COLO829 (cell line): ENCODE measurements at regions not wholly inside any gene's neighbourhood (a gene's known extent, or its start where the extent isn't known, plus 50 kb on each side); places are given as distances from the start of the nearest gene placed in this dataset.

Source experiments
- DNase-seq: peaks from one replicate; pipeline ENCODE4 v3.0.0; 2012; ENCODE audit warnings: low spot score

GRCh38 chr3:73296859-73297258, 235.4 kb downstream of the EBLN2 start:
- DNase-seq, result no peak

DNA sequence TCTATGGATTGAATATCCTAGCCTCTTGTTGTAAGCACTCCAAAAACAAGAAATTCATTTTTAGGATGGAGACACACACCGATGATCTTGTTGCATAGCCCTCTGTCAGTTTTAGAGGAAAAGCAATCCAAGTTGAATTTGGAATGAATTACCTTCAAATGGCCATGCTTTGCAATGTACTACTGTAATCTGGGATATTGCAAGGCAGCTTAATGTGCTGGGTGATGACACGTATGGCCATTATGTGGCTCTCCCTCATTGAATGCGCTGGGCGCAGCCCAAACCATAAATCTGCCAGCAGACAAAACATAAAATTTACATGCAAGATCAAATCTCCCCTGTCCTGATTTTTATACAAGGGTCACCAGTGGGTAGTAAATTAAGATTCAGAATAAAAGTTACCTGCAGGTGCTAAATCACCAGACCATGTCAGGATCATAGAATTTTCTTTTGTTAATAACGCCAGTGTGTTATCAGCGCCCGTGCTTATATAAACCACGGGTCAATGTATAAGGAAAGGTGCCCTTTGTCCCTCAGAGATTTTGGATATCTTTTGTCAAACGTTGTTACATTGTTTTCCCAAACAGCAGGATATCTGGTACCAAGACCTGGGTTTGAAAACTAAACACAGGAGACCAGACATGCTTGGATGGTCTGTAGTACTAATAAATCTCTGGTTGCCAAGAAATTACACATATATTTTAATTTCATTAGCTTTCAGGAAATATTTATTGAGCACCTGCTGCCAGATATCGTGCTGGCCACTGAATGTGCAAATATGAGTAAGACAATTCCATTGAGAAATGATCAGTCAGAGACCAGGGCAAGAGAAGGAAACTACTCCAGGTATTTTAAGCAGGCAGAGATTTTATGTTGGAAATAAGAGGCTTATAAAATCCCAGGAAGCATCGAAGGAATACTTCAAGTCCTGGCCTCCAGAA, 237.1 kb downstream of the EBLN2 start:
- no peak for DNase-seq

GRCh38 chr3:73299184-73299691, 237.8 kb downstream of the EBLN2 start:
- DNase-seq, result no peak

DNA sequence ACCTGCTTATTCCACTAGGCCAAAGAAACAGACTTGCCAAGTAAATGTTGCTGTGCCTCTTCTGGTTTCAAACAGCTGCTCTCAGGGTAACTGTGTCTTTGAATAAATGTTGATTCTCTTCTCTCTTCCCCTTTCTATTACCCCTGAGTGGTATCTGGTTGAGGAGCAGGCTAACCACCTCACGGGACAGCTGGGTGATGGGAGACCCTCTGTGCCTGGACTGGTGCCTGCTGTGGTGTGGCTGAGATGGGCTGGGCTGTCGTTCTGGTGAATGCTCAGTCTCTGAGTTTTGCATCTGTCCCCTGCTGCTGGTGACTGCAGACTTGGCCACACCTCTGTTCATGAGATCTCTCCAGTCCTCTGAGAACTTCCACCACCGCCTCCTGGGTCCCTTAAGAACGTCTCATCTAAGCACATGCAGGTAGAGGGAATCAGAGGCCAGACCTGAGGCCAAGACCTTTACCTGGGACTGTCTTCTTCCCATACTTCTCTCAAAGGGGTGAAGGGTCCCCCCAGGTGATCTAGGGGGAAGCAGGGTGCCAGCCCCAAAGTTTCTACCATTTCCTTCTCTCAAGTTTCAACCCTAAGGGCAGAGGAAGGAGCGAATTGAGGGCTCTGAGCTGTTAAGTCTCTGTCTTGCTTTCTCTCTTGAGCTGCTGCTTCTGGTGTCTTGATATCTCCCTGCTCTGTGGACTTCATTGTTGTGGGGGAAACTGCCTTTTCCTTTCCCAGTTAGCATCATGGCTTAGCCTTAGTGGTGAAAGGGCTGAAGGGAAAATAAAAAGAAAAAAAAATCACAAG, 252.9 kb downstream of the EBLN2 start:
- DNase-seq, result no peak

GRCh38 chr3:73315706-73316105, 254.2 kb downstream of the EBLN2 start:
- no peak for DNase-seq

GRCh38 chr3:73319179-73319769, 257.8 kb downstream of the EBLN2 start:
- DNase-seq, result no peak

DNA sequence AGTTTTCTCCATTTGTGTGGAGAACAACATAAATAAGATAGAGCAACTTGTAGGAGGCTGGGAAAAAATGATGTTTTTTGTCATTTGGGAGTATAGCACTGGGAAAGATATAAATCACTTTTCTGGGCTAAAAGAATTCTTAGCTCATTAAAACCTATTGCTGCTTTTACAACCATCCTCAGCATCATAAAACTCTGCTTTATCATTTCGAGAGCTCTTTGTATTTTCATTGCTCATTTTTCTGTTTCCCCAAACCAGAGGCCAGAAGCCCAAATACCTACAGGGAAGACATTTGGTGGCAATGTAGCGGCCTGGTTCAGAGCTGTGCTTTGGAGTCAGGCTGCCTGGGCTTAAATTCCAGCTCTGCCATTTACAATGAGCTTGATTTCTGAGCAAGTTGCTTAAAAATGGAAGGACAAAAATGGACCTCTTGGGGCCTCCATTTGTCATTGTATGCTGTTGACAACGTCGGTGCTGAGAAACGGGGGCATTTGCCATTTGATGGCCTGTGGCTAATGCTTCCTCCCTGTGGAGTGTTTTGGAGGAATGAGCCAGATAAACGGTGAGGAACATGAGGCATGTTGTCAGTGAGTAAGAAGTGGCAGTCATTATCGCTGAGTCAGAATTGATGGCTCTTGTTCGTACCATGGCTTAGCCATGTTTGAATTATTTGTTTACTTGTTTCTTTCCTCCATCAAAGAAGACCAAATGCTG, 260.0 kb downstream of the EBLN2 start:
- no peak for DNase-seq

- no peak for DNase-seq
These were observed 263.0 kb downstream of the EBLN2 start for GRCh38 chr3:73324203-73325155.

DNA sequence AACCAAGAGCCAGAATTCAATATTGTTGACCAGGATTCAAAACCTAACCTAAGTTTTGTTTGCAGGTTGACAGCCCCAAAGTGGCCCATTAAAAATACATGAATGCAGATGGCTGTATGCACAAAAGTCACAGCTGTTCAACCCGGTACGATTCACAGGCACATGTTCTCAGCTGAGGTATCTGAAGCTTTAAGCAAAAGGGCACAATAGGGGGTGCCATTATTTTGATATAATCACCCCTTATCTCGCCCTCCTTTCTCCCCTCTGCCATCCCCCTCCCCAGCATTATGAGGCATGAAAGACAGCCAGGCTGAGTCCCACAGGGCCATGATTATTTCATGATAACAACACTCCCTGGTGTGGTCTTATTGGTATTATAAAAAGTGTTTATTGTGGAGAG, 264.9 kb downstream of the EBLN2 start:
- no peak for DNase-seq

- DNase-seq, result no peak
These were observed 265.6 kb downstream of the EBLN2 start for GRCh38 chr3:73327052-73327451.
